Transverse colon (tissue), 4 donors: ENCODE measurements at regions not wholly inside any gene's neighbourhood (a gene's known extent, or its start where the extent isn't known, plus 50 kb on each side); places are given as distances from the start of the nearest gene placed in this dataset.
"Not testable (repeated sequence)": the region's sequence is repeated elsewhere in the genome, so short reads cannot be mapped to it uniquely, and the experiment has no call there.

Experiments
- DNase-seq: peaks from one replicate; pipeline ENCODE4 v3.0.0-alpha.2; 2019
- H3K27ac ChIP-seq, 4 donors: fragments of 200-600 bp; sonication (generic); 2 replicates each; pipeline ENCODE4 v1.5.1; 2016 to 2018; ENCODE audit warnings: inconsistent platforms in 4 of 4
- H3K27me3 ChIP-seq: fragments of 200-600 bp; sonication (generic); 2 replicates; pipeline ENCODE4 v1.5.1; 2017; ENCODE audit warnings: inconsistent platforms
- H3K36me3 ChIP-seq, 4 donors: fragments of 200-600 bp; sonication (generic); 2 replicates each; pipeline ENCODE4 v1.5.1; 2017 to 2019; ENCODE audit warnings: inconsistent platforms in 4 of 4
- H3K4me1 ChIP-seq, 4 donors: fragments of 200-600 bp; sonication (generic); 2 replicates each; pipeline ENCODE4 v1.5.1; 2017 to 2020; ENCODE audit warnings: inconsistent platforms in 4 of 4
- H3K4me3 ChIP-seq, 4 donors: fragments of 200-600 bp; sonication (generic); 1 replicate in 1 of 4; 2 replicates in 3 of 4; pipeline versions ENCODE4 v1.5.1 to v1.6.1; 2017 to 2019; ENCODE audit warnings: inconsistent platforms in 4 of 4
- H3K9me3 ChIP-seq, 2 donors: fragments of 200-600 bp; sonication (generic); 2 replicates each; pipeline ENCODE4 v1.5.1; 2017 to 2019; ENCODE audit warnings: inconsistent platforms in 2 of 2
- CTCF ChIP-seq, 5 experiments: fragments of 200-600 bp in 3 of 5; fragments of 450-650 bp in 2 of 5; sonication (generic) in 3 of 5; IDR thresholded peaks; 1 replicate in 2 of 5; 2 replicates in 3 of 5; pipeline ENCODE4 v1.5.1; 2016 to 2017; ENCODE audit warnings: antibody characterized with exemption in 5 of 5, inconsistent platforms in 3 of 5, mild to moderate bottlenecking in 2 of 5, moderate library complexity in 1 of 5
- EP300 ChIP-seq: sonication (generic); formaldehyde crosslinking; IDR thresholded peaks from one replicate; pipeline ENCODE4 v1.6.1; 2017; ENCODE audit warnings: antibody characterized with exemption, low read depth
- POLR2A ChIP-seq: fragments of 450-650 bp; IDR thresholded peaks from one replicate; pipeline ENCODE4 v1.6.1; 2016; ENCODE audit warnings: antibody characterized with exemption, mild to moderate bottlenecking, moderate library complexity
- POLR2AphosphoS5 ChIP-seq, 3 donors: sonication (generic); formaldehyde crosslinking; IDR thresholded peaks; one replicate each; pipeline ENCODE4 v1.6.1; 2016; ENCODE audit warnings: antibody characterized with exemption in 3 of 3
- WGBS, 2 donors: methylation state at CpG; one replicate each; pipeline ENCODE4 v1.1.5; 2018; ENCODE audit warnings: low coverage in 1 of 2; 5-methylcytosine and 5-hydroxymethylcytosine counted together
- in situ Hi-C, 4 donors: fragments of 200-750 bp; cut with MboI; loops; one replicate each; pipeline versions ENCODE4 v1.15.0 to v1.15.1; 2017; ENCODE audit warnings: low sequenced_read_pairs in 3 of 4, low pct_ligation_motif_present in 1 of 4, low pct_unique_long_range_greater_than_20kb in 1 of 4
- intact Hi-C: fragments of 100-400 bp; cut with DNase I; formaldehyde crosslinking; loops from one replicate; pipeline ENCODE4 v1.15.1; 2023; ENCODE audit warnings: low total_unique reads

- WGBS, 2 donors = 62 to 75% methylated on average over 2 to 3 of the region's 3 CpGs
Observed at GRCh38 chr12:88365403-88365802, 214.9 kb downstream of the KITLG start.

GRCh38 chr12:88366101-88366500, 214.2 kb downstream of the KITLG start:
- Histone ChIP-seq H3K9me3 (no peaks in the 10 kb centered on the region), H3K36me3 (no peaks in the 10 kb centered on the region), H3K4me3 (no peak overlapping the region), H3K27me3 (no peaks in the 10 kb centered on the region), H3K4me1 (peaks cover 0 to 7% (median 1%) of the 10 kb centered on the region in 4 donors), H3K27ac (no peak overlapping the region)
- WGBS, 2 donors = 78 to 85% methylated on average over 4 of the region's 4 CpGs
- in situ Hi-C loops (no loop called here), intact Hi-C loops (no loop called here)
- TF ChIP-seq POLR2A (no peak), POLR2AphosphoS5 (IDR thresholded peaks at IDR 0.05) (no peak), CTCF (IDR thresholded peaks at IDR 0.05) (no peak), EP300 (no peak)
- no peak for DNase-seq

More at GRCh38 chr12:88365403-88365802, 214.9 kb downstream of the KITLG start:
- intact Hi-C loops = no loop called here
- no peak for DNase-seq
- Histone ChIP-seq H3K36me3 (no peaks in the 10 kb centered on the region), H3K9me3 (no peaks in the 10 kb centered on the region), H3K27ac (no peak overlapping the region), H3K27me3 (no peaks in the 10 kb centered on the region), H3K4me3 (no peak overlapping the region), H3K4me1 (peaks cover 0 to 7% (median 1%) of the 10 kb centered on the region in 4 donors)
- TF ChIP-seq EP300 (no peak), CTCF (IDR thresholded peaks at IDR 0.05) (no peak), POLR2AphosphoS5 (IDR thresholded peaks at IDR 0.05) (no peak), POLR2A (no peak)
- in situ Hi-C loops = no loop called here

- no peak overlapping the region for H3K4me3 ChIP-seq
- H3K9me3 ChIP-seq = no peaks in the 10 kb centered on the region
- no peaks in the 10 kb centered on the region for H3K36me3 ChIP-seq
- no peak for DNase-seq
- H3K27me3 ChIP-seq = no peaks in the 10 kb centered on the region
- peaks cover 0 to 7% (median 1%) of the 10 kb centered on the region in 4 donors for H3K4me1 ChIP-seq
- TF ChIP-seq CTCF (IDR thresholded peaks at IDR 0.05) = no peak
- no peak for TF ChIP-seq EP300
- TF ChIP-seq POLR2AphosphoS5 (IDR thresholded peaks at IDR 0.05) = no peak
- no peak for TF ChIP-seq POLR2A
- no peak overlapping the region for H3K27ac ChIP-seq
- intact Hi-C loops (no loop called here), in situ Hi-C loops (no loop called here)
Observed at GRCh38 chr12:88367231-88367630, 213.0 kb downstream of the KITLG start.

- intact Hi-C loops, DNase-seq, H3K36me3 ChIP-seq, H3K27me3 ChIP-seq, H3K27ac ChIP-seq, H3K9me3 ChIP-seq, in situ Hi-C loops, H3K4me1 ChIP-seq, H3K4me3 ChIP-seq: not testable (repeated sequence)
- 76 to 82% methylated on average over 2 to 5 of the region's 5 CpGs for WGBS, 2 donors
Observed at GRCh38 chr12:88368077-88368476, 212.2 kb downstream of the KITLG start.

- in situ Hi-C loops = no loop called here
Observed at GRCh38 chr12:88371416-88372183, 208.7 kb downstream of the KITLG start.

More at GRCh38 chr12:88371416-88372183, 208.7 kb downstream of the KITLG start:
- Histone ChIP-seq H3K4me3 (no peak overlapping the region), H3K9me3 (no peaks in the 10 kb centered on the region), H3K27me3 (no peaks in the 10 kb centered on the region), H3K4me1 (no peaks in the 10 kb centered on the region), H3K36me3 (no peaks in the 10 kb centered on the region), H3K27ac (no peak overlapping the region)
- intact Hi-C loops = no loop called here
- peak; percentile 33 for DNase-seq
- TF ChIP-seq EP300 (no peak), POLR2A (no peak), CTCF (IDR thresholded peaks at IDR 0.05) (no peak), POLR2AphosphoS5 (IDR thresholded peaks at IDR 0.05) (no peak)
- WGBS, 2 donors = 53 to 70% methylated on average over 7 of the region's 7 CpGs
